Osteoblast (primary cell): ENCODE measurements at regions not wholly inside any gene's neighbourhood (a gene's known extent, or its start where the extent isn't known, plus 50 kb on each side); places are given as distances from the start of the nearest gene placed in this dataset.

Experiments
- DNase-seq: peaks from one replicate; pipeline ENCODE4 v3.0.0; 2011; ENCODE audit warnings: low spot score, mixed read lengths; ENCODE audit not compliant: insufficient read length; ENCODE audit errors: missing footprints
- H2AFZ ChIP-seq: 2 replicates; pipeline ENCODE4 v1.6.0; 2011; ENCODE audit warnings: mild to moderate bottlenecking, low read length
- H3K27ac ChIP-seq: 2 replicates; pipeline ENCODE4 v1.5.1; 2011; ENCODE audit warnings: mild to moderate bottlenecking, low read depth, low read length, moderate library complexity
- H3K27me3 ChIP-seq: 2 replicates; pipeline ENCODE4 v1.6.0; 2012; ENCODE audit warnings: mild to moderate bottlenecking, control low read depth, inconsistent platforms, low read length, moderate library complexity; ENCODE audit not compliant: insufficient read depth
- H3K36me3 ChIP-seq: 2 replicates; pipeline ENCODE4 v1.5.1; 2011; ENCODE audit warnings: mild to moderate bottlenecking, low read length, control low read depth, moderate library complexity; ENCODE audit not compliant: insufficient read depth
- H3K4me1 ChIP-seq: 2 replicates; pipeline ENCODE4 v1.5.1; 2011; ENCODE audit warnings: mild to moderate bottlenecking, low read length, control low read depth, moderate library complexity; ENCODE audit not compliant: insufficient read depth
- H3K4me2 ChIP-seq: 2 replicates; pipeline ENCODE4 v1.6.0; 2011; ENCODE audit warnings: mild to moderate bottlenecking, low read length; ENCODE audit not compliant: insufficient read depth
- H3K4me3 ChIP-seq: fragments of 200-600 bp; sonication (generic); 3 replicates; pipeline ENCODE4 v1.5.1; 2012; ENCODE audit warnings: mild to moderate bottlenecking, low read length, inconsistent platforms; ENCODE audit not compliant: insufficient read depth
- H3K79me2 ChIP-seq: 2 replicates; pipeline ENCODE4 v1.6.0; 2012; ENCODE audit warnings: mild to moderate bottlenecking, low read length, control low read depth, inconsistent platforms; ENCODE audit not compliant: insufficient read depth
- H3K9me3 ChIP-seq: 2 replicates; pipeline ENCODE4 v1.5.1; 2011; ENCODE audit warnings: low read depth, low read length, control low read depth
- H4K20me1 ChIP-seq: 2 replicates; pipeline ENCODE4 v1.6.0; 2012; ENCODE audit warnings: mild to moderate bottlenecking, low read length, control low read depth; ENCODE audit not compliant: insufficient read depth
- TF ChIP-seq, protein P1 (sequence below): IDR thresholded peaks from 2 replicates; pipeline ENCODE4 v1.5.1; 2011; ENCODE audit warnings: mild to moderate bottlenecking, low read depth, low read length, moderate library complexity; ENCODE audit errors: extremely low read depth

- no peaks in the 10 kb centered on the region for H3K27me3 ChIP-seq
- TF ChIP-seq, protein P1, sequence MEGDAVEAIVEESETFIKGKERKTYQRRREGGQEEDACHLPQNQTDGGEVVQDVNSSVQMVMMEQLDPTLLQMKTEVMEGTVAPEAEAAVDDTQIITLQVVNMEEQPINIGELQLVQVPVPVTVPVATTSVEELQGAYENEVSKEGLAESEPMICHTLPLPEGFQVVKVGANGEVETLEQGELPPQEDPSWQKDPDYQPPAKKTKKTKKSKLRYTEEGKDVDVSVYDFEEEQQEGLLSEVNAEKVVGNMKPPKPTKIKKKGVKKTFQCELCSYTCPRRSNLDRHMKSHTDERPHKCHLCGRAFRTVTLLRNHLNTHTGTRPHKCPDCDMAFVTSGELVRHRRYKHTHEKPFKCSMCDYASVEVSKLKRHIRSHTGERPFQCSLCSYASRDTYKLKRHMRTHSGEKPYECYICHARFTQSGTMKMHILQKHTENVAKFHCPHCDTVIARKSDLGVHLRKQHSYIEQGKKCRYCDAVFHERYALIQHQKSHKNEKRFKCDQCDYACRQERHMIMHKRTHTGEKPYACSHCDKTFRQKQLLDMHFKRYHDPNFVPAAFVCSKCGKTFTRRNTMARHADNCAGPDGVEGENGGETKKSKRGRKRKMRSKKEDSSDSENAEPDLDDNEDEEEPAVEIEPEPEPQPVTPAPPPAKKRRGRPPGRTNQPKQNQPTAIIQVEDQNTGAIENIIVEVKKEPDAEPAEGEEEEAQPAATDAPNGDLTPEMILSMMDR: no peak
Measured at GRCh38 chr6:12423832-12424231, 133.7 kb downstream of the EDN1 start.

DNA sequence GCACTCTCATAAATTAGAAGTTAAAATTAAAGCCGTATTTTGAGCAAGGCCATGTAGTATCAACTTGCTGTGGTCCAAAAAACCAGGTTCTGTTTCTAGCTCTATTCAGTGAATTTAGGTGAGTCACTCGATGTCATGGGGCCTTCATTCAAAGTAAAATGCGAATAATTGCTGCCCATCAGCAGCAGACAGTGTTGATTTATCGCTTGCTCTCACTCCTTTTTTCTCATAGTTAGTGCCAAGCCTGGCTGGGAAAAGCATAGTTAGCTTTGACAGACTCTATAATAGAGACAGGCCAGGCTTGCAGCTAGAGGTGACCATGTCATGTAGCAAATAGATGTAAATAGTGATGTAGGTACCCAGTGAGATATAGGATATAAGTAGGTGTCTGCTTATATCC lies 136.0 kb downstream of the EDN1 start:
- no peak overlapping the region for H3K4me3 ChIP-seq
- no peaks in the 10 kb centered on the region for H3K9me3 ChIP-seq
- no peak for DNase-seq
- no peak overlapping the region for H3K27ac ChIP-seq
- H3K27me3 ChIP-seq: no peaks in the 10 kb centered on the region
- no peaks in the 10 kb centered on the region for H3K4me1 ChIP-seq
- no peak overlapping the region for H3K4me2 ChIP-seq
- no peaks in the 10 kb centered on the region for H3K79me2 ChIP-seq
- TF ChIP-seq, protein P1: no peak
- no peaks in the 10 kb centered on the region for H3K36me3 ChIP-seq
- no peak overlapping the region for H2AFZ ChIP-seq
- H4K20me1 ChIP-seq: no peaks in the 10 kb centered on the region

More at GRCh38 chr6:12423832-12424231, 133.7 kb downstream of the EDN1 start:
- Histone ChIP-seq H3K36me3 (no peaks in the 10 kb centered on the region), H3K27ac (no peak overlapping the region), H4K20me1 (no peaks in the 10 kb centered on the region), H3K4me1 (peaks cover 5% of the 10 kb centered on the region), H2AFZ (no peak overlapping the region), H3K9me3 (no peaks in the 10 kb centered on the region), H3K4me3 (no peak overlapping the region), H3K4me2 (no peak overlapping the region), H3K79me2 (no peaks in the 10 kb centered on the region)
- no peak for DNase-seq

- no peaks in the 10 kb centered on the region for H3K79me2 ChIP-seq
Measured at GRCh38 chr6:12431023-12431422, 140.9 kb downstream of the EDN1 start.

GRCh38 chr6:12436224-12436623 lies 146.1 kb downstream of the EDN1 start:
- Histone ChIP-seq H3K36me3 (no peaks in the 10 kb centered on the region), H3K27me3 (no peaks in the 10 kb centered on the region), H3K9me3 (no peaks in the 10 kb centered on the region), H3K27ac (no peak overlapping the region), H3K79me2 (no peaks in the 10 kb centered on the region), H2AFZ (no peak overlapping the region), H4K20me1 (no peaks in the 10 kb centered on the region), H3K4me3 (no peak overlapping the region), H3K4me2 (no peak overlapping the region), H3K4me1 (no peaks in the 10 kb centered on the region)
- no peak for DNase-seq
- TF ChIP-seq, protein P1: no peak

More at GRCh38 chr6:12431023-12431422, 140.9 kb downstream of the EDN1 start:
- H3K9me3 ChIP-seq: no peaks in the 10 kb centered on the region
- H4K20me1 ChIP-seq: no peaks in the 10 kb centered on the region
- DNase-seq: no peak
- no peaks in the 10 kb centered on the region for H3K4me1 ChIP-seq
- no peaks in the 10 kb centered on the region for H3K36me3 ChIP-seq
- no peaks in the 10 kb centered on the region for H3K27me3 ChIP-seq
- TF ChIP-seq, protein P1: no peak
- H3K27ac ChIP-seq: no peak overlapping the region
- no peak overlapping the region for H3K4me3 ChIP-seq
- H3K4me2 ChIP-seq: no peak overlapping the region
- no peak overlapping the region for H2AFZ ChIP-seq
